Kidney epithelial cell (primary cell): ENCODE measurements at regions not wholly inside any gene's neighbourhood (a gene's known extent, or its start where the extent isn't known, plus 50 kb on each side); places are given as distances from the start of the nearest gene placed in this dataset.
A peak's percentile ranks its signal among the peaks of the same experiment; 100 is the strongest.
"Not testable (repeated sequence)": the region's sequence is repeated elsewhere in the genome, so short reads cannot be mapped to it uniquely, and the experiment has no call there.

Source experiments
- DNase-seq: peaks from one replicate; pipeline ENCODE4 v3.0.0-alpha.2; 2010; ENCODE audit warnings: low read depth
- H3K27me3 ChIP-seq: 2 replicates; pipeline ENCODE4 v1.6.0; 2011; ENCODE audit warnings: low read length; ENCODE audit not compliant: control insufficient read depth, insufficient read depth
- H3K36me3 ChIP-seq: 2 replicates; pipeline ENCODE4 v1.5.1; 2011; ENCODE audit warnings: low read length; ENCODE audit not compliant: control insufficient read depth, insufficient read depth
- H3K4me3 ChIP-seq: 2 replicates; pipeline ENCODE4 v1.5.1; 2011; ENCODE audit warnings: low read depth, mild to moderate bottlenecking, control low read depth, low read length
- CTCF ChIP-seq: IDR thresholded peaks from 2 replicates; pipeline ENCODE4 v1.5.1; 2011; ENCODE audit warnings: mild to moderate bottlenecking, moderate library complexity, low read length, control low read depth, inconsistent platforms; ENCODE audit not compliant: insufficient read depth, poor library complexity, severe bottlenecking

GRCh38 chr2:39492716-39493115 is 55.6 kb upstream of the MAP4K3 start:
- Histone ChIP-seq H3K27me3 (no peaks in the 10 kb centered on the region), H3K36me3 (no peaks in the 10 kb centered on the region), H3K4me3 (no peak overlapping the region)
- TF ChIP-seq CTCF: no peak
- DNase-seq: no peak

- peak; percentile 91 for DNase-seq
- Histone ChIP-seq H3K4me3 (no peak overlapping the region), H3K27me3 (no peaks in the 10 kb centered on the region), H3K36me3 (no peaks in the 10 kb centered on the region)
- TF ChIP-seq CTCF: no peak
These were observed 57.7 kb upstream of the MAP4K3 start for GRCh38 chr2:39494784-39495251.

- H3K4me3 ChIP-seq: no peak overlapping the region
- no peak for DNase-seq
- no peaks in the 10 kb centered on the region for H3K27me3 ChIP-seq
- H3K36me3 ChIP-seq: no peaks in the 10 kb centered on the region
- TF ChIP-seq CTCF: no peak
These were observed 60.2 kb upstream of the MAP4K3 start for GRCh38 chr2:39497082-39497801.

GRCh38 chr2:39498176-39498575 is 61.1 kb upstream of the MAP4K3 start:
- DNase-seq, H3K36me3 ChIP-seq, H3K27me3 ChIP-seq, H3K4me3 ChIP-seq: not testable (repeated sequence)

- no peak for DNase-seq
- TF ChIP-seq CTCF: no peak
- Histone ChIP-seq H3K36me3 (no peaks in the 10 kb centered on the region), H3K27me3 (no peaks in the 10 kb centered on the region), H3K4me3 (no peak overlapping the region)
These were observed 61.7 kb upstream of the MAP4K3 start for GRCh38 chr2:39498786-39499185.

GRCh38 chr2:39499336-39499735 is 62.3 kb upstream of the MAP4K3 start:
- DNase-seq: no peak
- Histone ChIP-seq H3K4me3 (no peak overlapping the region), H3K36me3 (no peaks in the 10 kb centered on the region), H3K27me3 (no peaks in the 10 kb centered on the region)
- TF ChIP-seq CTCF: no peak
